HG02798 (cell line): ENCODE measurements at regions not wholly inside any gene's neighbourhood (a gene's known extent, or its start where the extent isn't known, plus 50 kb on each side); places are given as distances from the start of the nearest gene placed in this dataset.
"Not testable (repeated sequence)": the region's sequence is repeated elsewhere in the genome, so short reads cannot be mapped to it uniquely, and the experiment has no call there.

Experiments
- ATAC-seq: cut with Tn5 transposase; IDR thresholded peaks from one replicate; pipeline ENCODE4 v1.9.1; 2021; ENCODE audit warnings: mild to moderate bottlenecking; ENCODE audit not compliant: unreplicated experiment, poor library complexity

- no peak for ATAC-seq
These were observed 81.7 kb upstream of the NFE2L3 start for GRCh38 chr7:26070290-26070689.

- no peak for ATAC-seq
These were observed 80.2 kb upstream of the NFE2L3 start for GRCh38 chr7:26071622-26072456.

GRCh38 chr7:26073041-26073440 is 79.0 kb upstream of the NFE2L3 start:
- ATAC-seq = no peak

GRCh38 chr7:26074919-26075318 is 77.1 kb upstream of the NFE2L3 start:
- ATAC-seq = no peak

GRCh38 chr7:26076691-26077090 is 75.3 kb upstream of the NFE2L3 start:
- no peak for ATAC-seq

- peak; percentile 95 for ATAC-seq
These were observed 73.3 kb upstream of the NFE2L3 start for GRCh38 chr7:26078437-26079336.

- no peak for ATAC-seq
These were observed 70.4 kb upstream of the NFE2L3 start for GRCh38 chr7:26081638-26082037.

- no peak for ATAC-seq
These were observed 68.9 kb upstream of the NFE2L3 start for GRCh38 chr7:26083113-26083512.

GRCh38 chr7:26084418-26084817 is 67.6 kb upstream of the NFE2L3 start:
- no peak for ATAC-seq

GRCh38 chr7:26085771-26086170 is 66.2 kb upstream of the NFE2L3 start:
- ATAC-seq = no peak

- no peak for ATAC-seq
These were observed 64.5 kb upstream of the NFE2L3 start for GRCh38 chr7:26087321-26088091.

- ATAC-seq = not testable (repeated sequence)
These were observed 62.5 kb upstream of the NFE2L3 start for GRCh38 chr7:26089469-26089868.

- peak; percentile 46 for ATAC-seq
These were observed 61.0 kb upstream of the NFE2L3 start for GRCh38 chr7:26090927-26091519.

- no peak for ATAC-seq
These were observed 60.1 kb upstream of the NFE2L3 start for GRCh38 chr7:26091933-26092332.

GRCh38 chr7:26093023-26093422 is 59.0 kb upstream of the NFE2L3 start:
- no peak for ATAC-seq

GRCh38 chr7:26096136-26096535 is 55.9 kb upstream of the NFE2L3 start:
- no peak for ATAC-seq

GRCh38 chr7:26097837-26098668 is 53.9 kb upstream of the NFE2L3 start:
- ATAC-seq = no peak

- no peak for ATAC-seq
These were observed 52.8 kb upstream of the NFE2L3 start for GRCh38 chr7:26099236-26099635.
